Mesenteric fat pad (tissue), 1 donor: ENCODE measurements at regions not wholly inside any gene's neighbourhood (a gene's known extent, or its start where the extent isn't known, plus 50 kb on each side); places are given as distances from the start of the nearest gene placed in this dataset.
"Not testable (repeated sequence)": the region's sequence is repeated elsewhere in the genome, so short reads cannot be mapped to it uniquely, and the experiment has no call there.

Experiments used
- DNase-seq: peaks from one replicate; pipeline ENCODE4 v3.0.0-alpha.2; 2020; ENCODE audit warnings: low spot score
- donor health status: DM: yes; HTN: yes; CAD: no.

DNA sequence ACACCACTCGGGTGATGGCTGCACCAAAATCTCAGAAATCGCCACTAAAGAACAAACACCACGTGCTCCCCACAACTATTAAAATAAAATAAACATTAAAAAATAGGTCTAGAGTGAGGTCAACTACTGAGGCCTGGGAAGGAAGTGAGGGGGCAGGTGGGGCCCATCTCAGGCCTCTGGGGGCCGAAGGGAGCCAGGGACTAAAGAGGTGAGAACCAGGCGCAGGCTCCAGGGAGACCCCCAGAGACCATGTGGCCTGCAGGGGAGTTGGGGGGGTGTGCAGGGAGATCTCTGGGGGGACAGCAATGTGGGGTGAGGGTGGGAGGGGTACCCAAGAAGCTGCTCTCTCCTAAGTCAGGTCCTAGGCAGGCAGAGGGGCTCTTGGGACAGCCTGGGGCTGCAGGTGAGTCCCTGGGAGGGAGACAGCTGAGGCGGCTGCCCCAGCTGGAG lies 111.3 kb upstream of the SMURF2 start:
- DNase-seq, result peak; percentile 51

DNA sequence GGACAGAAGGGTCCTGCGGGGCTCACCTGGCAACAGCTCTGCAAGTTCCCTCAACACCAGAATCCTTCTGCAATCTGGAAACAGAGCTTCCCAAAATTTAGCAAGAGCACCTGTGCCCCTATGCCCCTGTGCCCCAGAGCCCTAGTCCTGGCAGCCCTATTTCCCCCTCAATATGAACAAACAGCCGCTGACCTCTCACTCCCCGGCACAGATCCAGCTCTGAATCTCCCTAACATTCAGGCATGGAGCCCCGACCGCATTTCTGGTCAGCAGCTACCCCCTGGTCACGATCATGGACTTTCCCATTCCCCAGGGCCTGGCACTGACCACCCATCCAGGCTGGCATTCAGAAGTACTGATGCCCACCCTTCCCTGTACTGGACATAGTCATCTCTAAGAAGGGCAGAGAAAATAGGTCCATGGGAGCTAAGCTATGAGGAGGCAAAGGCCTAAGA lies 110.8 kb upstream of the SMURF2 start:
- peak; percentile 65 for DNase-seq

DNA sequence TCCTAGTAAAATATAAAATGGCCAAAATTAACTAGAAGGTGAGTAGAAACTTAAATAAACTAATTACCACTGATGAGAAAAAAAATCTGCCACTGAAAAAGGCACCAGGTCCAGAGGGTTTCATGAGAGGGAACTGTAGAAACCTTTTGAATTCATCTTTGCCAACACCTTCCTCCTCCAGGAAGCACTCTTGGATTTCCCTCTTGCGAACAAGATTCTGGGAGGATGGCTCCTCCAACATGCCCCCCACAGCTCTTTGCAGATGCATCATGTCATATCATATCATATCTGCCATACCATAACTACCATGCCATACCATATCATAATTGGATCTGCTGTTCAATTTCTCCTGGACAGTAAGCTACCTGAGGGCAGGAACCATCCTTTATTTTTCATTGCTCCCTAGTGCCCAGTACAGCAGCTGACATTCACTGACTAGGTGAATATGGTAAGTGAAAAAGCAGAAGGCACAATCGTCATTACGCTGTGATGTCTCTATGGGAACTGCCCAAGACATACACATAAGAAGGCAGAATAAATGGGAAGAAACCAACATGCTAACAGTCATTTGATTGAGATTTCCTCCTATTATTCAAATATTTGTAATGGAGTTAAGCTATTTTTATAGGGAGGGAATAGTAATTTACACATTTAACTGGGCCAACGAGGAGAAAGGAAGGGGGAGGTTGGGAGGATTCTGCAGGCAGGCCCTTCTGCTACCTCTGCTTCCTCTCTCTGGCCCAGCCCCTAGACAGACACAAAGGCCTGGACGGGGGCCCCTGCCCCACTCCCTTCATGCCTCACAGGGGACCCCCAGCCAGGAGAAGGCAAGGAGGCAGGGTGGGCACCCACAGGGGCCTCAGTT lies 110.1 kb upstream of the SMURF2 start:
- peak; percentile 30 for DNase-seq

DNA sequence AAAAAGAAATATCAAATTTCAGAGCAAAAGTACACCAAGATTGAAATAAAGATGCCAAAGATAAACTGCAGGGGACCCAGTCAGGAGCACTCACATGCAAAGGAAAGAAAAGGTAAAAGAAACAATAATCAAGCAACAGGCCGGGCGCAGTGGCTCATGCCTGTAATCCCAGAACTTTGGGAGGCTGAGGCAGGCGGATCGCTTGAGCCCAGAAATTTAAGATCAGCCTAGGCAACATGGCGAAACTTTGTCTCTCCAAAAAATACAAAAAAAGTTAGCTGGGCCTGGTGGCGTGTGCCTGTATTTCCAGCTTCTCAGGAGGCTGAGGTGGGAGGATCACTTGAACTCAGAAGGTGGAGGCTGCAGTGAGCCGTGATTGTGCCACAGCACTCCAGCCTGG lies 107.6 kb upstream of the SMURF2 start:
- peak; percentile 65 for DNase-seq

DNA sequence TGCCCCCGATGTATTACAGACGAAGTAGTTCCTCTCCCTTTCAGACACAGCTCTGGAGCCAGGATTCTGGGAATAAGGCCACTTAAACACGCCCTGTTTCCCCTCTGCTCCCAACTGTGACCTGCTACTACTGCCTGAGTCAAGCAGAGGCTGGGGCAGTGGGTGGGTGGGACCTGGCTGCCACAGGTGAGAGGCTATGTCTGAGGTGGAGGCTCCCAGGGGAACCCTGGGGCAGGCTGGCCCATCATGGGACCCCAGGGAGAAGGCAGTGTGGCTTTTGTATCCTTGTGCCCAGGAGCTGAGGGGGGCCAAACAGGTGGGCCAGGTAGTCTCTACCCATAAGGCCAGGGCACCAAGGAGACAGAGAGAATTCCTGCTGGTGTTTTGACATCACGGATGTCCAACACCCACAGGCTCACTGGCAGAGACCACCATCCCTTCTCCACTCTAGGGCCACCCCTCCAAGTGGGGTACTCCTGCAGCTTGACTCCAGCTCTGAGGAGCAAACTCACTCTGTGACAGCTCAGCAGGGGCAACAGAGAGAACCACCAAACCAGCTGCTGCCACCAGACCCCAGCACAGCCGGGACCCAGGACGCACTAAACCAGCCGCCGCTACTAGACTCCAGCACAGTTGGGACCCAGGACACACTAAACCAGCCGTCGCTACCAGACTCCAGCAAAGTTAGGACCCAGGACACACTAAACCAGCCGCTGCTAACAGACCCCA lies 105.3 kb upstream of the SMURF2 start:
- DNase-seq, result peak; percentile 76

DNA sequence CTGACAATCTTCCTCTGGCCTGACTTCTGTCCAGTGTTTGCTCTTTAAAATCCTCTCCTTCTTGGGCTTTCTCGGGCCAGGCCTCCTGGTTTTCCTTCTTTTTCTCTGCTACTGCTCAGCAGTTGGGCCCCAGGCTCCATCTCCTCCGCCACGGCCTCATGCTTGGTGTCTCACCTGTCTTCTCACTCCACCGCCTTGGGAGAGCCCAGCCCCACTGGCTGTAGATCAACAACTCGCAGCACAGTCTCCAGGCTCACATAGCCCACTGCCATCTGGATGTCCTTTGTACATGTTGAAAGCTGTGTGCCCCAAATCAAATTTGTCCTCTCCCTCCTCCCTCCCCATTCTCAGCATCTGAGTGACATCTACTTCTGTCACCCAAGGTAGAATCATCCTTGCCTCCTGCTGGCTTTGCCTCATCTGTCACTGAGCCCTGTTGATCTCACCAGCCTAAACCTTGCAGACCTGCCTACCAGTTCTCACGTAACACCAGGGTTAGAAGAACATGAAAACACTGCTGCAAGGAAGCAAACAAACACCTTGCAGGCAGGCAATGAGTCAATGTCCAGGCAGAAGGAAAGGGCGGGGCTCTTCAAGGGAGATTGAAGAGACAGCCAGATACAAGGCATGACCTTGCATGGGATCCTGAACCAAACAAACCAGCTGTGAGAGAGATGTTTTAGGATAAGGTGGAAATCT lies 103.2 kb upstream of the SMURF2 start:
- peak; percentile 84 for DNase-seq

DNA sequence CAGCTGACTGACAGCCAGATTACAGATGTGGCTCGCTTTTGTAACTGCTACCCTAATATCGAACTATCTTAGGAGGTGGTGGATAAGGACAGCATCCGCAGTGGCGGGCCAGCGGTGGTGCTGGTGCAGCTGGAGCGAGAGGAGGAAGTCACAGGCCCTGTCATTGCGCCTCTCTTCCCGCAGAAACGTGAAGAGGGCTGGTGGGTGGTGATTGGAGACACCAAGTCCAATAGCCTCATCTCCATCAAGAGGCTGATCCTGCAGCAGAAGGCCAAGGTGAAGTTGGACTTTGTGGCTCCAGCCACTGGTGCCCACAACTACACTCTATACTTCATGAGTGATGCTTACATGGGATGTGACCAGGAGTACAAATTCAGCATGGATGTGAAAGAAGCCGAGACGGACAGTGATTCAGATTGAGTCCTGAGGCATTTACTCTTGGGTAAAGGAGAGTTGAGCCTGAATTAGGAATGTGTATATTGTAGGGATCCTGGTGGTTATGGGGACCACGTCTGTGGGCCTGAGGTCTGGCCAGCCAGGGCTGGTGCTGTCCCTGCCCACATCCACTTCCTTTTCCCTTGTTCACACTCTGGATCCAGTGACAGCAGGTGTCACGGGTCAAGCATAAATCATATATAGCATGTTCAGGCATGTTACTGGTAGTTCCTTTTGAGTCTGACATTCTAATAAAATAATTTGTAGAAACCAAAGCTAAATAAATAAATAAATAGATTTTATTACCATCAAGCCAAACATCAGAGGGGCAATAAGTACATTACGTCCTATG lies 89.0 kb upstream of the SMURF2 start:
- no peak for DNase-seq

DNA sequence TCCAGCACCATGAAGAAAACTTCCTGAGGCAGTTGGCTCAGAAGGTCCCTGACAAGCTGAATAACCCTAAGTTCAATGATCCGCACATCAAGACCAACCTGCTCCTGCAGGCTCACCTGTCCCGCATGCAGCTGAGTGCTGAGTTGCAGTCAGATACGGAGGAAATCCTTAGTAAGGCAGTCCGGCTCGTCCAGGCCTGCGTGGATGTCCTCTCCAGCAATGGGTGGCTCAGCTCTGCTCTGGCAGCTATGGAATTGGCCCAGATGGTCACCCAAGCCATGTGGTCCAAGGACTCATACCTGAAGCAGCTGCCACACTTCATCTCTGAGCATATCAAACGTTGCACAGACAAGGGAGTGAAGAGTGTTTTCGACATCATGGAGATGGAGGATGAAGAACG lies 88.4 kb upstream of the SMURF2 start:
- DNase-seq, result no peak

DNA sequence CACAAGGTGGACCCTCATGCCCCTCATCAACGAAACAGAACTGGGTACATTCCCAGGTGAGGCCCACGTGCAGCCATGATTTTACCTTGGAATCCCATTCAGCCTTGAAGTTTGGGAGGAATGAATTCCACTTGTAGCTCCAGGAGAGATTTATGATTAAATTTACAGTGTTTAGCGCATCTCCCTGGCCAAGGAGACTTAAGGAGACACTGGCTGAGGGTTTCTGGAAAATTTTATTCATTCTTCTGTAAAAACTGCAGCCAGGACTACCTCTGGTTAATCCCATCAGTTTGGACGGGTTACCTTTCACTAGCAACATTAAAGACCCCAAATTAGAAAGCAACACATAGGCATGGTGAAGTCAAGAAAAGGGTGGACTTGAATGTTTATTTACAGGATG lies 87.2 kb upstream of the SMURF2 start:
- no peak for DNase-seq

DNA sequence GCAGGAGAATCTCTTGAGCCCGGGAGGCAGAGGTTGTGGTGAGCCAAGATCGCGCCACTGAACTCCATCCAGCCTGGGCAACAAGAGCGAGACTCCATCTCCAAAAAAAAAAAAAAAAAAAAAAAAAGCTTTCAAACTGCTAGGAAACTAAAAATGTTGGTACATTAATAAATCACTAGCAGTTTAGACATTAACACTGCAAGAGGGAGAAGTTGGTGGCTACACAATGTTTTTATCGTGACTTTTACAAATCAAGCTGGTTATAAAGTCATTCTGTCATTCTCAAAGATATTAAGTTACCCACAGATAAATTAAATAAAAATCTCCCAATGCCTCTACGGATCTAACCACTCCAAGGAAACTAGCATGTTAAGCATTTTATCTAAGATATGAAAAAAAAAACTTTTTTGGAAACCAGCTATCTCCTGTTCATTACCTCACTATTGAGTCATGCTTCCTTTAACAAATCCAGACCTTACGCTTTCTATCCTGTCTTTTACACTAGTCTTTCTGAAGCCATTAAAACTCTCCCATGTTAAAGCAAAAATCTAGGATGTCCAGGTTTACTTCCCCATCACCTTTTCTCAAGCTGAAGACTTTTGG lies 85.9 kb upstream of the SMURF2 start:
- no peak for DNase-seq

DNA sequence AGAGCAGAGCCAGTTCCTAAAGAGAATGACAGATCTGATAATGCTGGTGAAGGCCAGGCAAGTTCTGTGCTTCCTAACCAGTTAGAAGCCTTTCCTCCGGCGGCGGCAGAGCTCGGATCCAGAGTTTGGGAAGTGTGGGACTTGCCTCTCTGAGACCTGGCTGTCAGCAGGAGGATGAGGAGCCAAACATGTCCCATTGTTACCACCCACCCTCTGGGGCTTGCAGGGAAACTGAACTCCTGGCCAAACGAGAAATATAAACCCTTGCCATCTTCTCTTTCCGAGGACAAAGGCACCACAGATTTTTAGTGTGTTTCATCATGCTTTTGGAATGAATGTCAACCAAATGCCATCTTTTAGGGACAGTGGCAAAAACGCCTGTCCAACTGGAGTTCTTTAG lies 80.2 kb upstream of the SMURF2 start:
- DNase-seq, result no peak

DNA sequence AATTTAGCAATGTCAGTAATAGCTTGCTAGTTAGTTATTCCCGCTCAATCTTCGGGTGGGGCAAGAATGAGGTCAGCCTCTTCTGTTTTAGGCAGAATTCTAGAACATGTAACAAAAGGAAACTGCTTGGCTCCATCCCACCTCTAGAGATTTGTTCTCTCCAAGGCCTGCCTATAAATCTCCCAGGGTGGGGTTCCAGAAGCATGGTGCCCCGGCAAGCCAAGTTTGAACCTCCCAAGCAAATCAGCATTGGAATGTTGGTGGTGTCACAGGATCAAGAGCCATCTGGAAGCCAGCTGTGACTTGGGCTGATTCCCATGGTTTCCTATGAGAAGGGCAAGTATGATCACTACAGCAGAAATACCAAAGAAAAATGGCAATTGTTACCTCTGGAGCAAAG lies 79.8 kb upstream of the SMURF2 start:
- DNase-seq, result not testable (repeated sequence)

DNA sequence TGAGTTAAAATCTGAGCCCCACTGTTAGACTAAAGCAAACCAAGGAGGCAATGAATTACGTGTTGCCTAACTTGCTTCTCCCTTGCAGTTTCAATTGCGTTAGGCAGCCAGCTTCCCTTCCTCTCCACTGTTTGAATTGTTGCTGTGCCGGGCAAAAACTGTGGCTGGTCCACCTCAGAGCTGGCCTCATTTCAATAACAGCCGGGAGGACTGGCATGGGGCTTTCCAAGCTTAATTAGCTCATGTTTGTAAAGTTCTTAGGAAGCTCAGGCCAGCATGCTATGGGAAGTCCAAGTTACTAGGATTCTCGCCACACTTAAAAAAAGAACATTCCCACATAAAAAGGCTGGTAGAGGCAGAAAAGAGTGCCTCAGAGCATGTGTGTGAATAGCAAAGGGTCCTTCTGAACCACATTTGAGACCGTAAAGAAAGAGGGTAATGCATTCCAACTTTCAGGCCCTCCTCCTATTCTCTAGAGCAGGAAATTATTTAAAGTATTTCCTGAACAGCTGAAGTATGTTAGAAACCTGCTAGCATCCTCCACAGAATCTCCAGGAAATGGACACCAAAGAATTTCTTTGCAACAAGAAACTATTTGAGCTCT lies 79.0 kb upstream of the SMURF2 start:
- DNase-seq, result no peak

DNA sequence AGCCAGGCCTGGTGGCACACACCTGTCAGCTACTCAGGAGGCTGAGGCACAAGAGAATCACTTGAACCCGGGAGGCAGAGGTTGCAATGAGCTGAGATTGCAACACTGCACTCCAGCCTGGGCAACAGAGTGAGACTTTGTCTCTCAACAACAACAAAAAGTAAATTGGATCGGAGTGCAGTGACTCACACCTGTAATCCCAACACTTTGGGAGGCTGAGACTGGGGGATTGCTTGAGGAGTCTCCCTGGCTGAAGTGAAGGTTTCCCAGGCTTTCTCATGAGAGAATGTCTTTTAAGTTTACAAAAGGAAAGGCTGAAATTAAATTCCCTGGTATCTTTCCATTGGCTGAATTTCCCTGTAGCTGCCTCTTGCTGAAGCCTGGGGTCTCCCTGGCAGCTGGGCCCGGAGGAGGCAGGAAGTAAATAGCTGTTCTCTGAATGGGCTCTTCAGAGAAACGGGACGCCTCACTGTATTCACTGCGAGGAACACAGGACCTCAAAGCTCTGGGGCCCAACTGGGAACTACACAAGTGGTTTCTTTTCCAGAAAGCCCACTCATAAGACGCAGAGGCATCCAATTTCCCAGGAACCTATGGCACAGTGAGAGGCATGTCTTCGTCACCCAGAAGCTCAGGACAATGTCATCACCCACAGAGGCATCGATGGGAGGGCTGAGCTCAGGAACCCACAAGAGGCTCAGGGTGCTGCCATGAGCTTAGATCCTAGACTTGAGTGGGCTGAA lies 77.4 kb upstream of the SMURF2 start:
- DNase-seq, result no peak

DNA sequence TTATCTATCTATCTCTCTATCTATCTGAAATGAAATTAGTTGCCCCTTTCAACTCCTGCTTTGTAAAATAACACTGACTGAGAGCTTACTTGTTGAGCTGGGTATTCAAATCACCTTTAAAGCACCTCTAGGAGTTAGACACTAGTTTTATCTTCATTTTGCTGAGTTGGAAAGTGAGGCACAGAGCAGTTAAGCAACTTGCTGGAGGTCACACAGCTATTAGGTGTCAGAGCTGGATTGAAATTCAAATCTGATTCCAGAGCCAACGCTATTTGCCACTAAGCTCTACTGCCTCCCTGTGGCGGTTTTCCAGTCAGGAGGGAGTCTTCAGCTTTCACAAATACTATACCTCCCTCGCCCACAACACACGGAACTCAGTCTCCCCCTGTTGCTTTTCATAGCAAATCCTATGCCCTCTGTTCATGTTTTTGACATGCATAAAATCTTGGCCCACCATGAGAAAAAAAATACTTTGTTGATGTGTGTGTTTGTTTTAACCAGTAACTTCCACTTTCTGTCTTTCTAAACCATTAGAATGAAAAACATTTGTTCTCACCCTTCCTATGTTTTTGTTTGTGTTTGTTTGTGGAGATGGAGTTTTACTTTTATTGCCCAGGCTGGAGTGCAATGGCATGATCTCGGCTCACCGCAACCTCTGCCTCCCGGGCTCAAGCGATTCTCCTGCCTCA lies 74.8 kb upstream of the SMURF2 start:
- no peak for DNase-seq

DNA sequence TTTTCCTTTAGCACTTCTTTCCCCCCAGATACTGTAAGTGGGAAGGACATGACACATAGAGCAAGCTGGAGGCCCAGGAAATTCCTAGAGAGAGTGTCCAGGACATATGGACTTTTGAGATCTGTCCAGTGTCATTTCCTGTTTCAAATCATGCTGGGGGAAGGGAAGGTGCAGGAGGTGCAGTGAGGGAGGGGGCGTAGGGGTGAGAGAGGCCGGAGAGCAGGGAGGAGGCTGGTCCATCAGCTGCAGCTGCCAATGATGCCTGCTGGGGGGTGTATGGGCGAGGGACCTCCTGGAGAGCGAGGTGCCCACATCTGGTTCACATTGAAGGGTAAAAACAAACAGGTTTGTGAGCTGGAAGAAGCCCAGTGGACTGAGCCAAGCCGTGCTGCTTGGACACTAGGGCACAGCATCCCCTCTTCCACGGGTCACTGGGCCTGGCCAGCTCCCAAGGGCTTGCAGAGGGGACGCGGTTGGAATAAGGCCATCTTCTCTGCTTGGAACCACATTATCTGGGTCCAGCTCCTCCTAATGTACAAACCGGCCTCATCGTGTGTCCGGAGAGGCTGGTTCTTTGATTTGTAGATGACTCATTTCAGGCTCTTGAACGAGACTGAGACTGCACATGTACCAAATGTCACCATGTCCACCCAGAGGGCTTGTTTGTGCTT lies 70.4 kb upstream of the SMURF2 start:
- peak; percentile 62 for DNase-seq

DNA sequence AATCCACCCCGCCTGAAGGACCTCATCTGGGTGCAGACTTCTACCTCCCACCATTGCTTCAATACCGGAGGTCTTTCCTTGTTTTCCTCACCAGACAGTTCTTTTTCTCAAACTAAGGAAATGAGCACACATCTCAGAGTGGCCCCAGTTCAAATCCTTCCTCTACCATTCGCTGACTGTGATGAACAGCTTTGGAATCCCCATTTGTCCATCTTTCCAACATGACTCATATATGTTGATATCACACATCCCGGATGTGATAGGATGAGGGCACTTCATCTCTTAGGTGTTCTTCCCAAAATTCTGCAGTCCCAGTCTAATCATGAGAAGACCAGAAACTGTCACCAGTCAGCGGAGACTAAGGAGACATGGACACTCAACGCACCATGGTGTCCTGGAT lies 67.9 kb upstream of the SMURF2 start:
- not testable (repeated sequence) for DNase-seq

DNA sequence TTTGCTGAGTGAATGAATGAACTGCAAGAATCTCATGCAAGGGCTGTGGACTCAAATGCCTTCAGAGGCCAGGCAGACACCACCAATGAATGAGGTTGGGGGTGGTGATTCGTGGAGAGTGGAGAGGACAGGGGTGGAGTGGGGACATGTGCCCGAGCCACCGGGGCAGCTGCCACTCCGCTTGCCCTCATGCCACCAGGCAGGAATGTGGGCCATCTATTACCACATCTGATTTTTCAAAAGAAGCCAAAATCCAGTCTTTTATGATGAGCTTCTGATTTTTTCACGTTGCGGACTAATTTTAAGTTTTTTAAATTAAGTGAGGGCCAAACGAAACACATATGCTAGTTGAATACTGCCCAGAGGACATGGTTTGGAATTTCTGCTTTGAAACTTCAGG lies 67.1 kb upstream of the SMURF2 start:
- no peak for DNase-seq
